Activated CD8-positive, alpha-beta memory T cell treated with anti-CD3 and anti-CD28 coated beads for 36 hours (primary cell): ENCODE measurements at regions not wholly inside any gene's neighbourhood (a gene's known extent, or its start where the extent isn't known, plus 50 kb on each side); places are given as distances from the start of the nearest gene placed in this dataset.
"Not testable (repeated sequence)": the region's sequence is repeated elsewhere in the genome, so short reads cannot be mapped to it uniquely, and the experiment has no call there.

Experiments
- CTCF ChIA-PET: fragments of 350-600 bp; sonication (Branson Sonifier 250); formaldehyde crosslinking; loops from one replicate; lab custom pipeline; 2021; ENCODE audit warnings: antibody characterized with exemption; lab: Charles Lee
- POLR2A ChIA-PET: fragments of 350-600 bp; sonication (Branson Sonifier 250); formaldehyde crosslinking; loops from one replicate; lab custom pipeline; 2021; ENCODE audit warnings: antibody characterized with exemption; lab: Charles Lee

DNA sequence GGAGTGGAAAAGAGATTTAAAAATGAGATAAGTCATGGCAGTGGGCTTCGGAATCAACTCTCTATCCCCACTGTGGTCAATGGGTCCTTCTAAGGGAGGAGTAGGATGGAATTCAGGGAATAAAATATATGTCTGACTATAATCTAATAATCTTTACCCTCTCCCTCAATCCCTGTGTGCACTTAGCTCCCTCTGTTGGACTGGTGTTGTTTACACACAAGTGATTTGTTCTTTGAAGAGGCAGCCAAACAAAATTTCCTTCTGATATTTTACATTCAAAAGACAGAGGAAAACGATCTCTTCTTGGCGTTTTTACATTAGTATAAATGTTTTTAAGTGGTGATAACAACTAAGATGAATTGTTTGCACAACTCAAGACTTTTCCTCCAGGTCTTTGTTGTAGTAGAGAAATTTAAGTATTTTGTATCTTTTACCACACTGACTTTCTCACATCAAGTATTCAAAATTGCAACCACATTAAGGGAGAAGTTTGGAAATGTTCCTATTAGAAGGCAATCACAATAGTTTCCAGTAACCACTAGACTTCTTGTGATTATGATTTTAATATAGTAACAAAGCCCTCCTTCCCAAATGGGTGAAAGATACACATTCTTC lies 317.8 kb downstream of the CENPW start:
- ChIA-PET CTCF (no interaction called here), POLR2A (no interaction called here)

DNA sequence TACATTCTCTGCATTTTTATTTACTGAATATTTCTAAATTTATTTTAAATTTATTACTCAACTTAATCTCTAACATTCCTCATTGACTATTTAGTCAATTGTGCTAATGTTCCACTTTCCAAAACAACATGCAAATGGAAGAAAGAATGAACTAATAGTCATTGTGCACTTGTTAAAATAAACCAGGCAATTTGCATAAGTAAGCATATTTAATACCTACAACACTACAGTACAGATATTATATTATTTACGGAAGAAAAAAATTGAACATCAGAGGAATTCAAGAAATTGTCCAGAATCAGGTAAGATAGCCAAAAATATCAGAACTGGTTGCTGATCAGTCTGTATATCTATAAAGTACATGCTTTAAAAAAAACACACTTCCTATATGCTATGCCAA lies 320.5 kb downstream of the CENPW start:
- POLR2A ChIA-PET, result no interaction called here
- CTCF ChIA-PET, result no interaction called here

GRCh38 chr6:126661646-126662045 lies 321.7 kb downstream of the CENPW start:
- ChIA-PET CTCF (no interaction called here), POLR2A (no interaction called here)

- ChIA-PET CTCF (no interaction called here), POLR2A (no interaction called here)
These were observed 323.1 kb downstream of the CENPW start for GRCh38 chr6:126662966-126663365.

GRCh38 chr6:126664271-126664670 lies 324.4 kb downstream of the CENPW start:
- POLR2A ChIA-PET, result no interaction called here

GRCh38 chr6:126665551-126665950 lies 325.6 kb downstream of the CENPW start:
- POLR2A ChIA-PET, result no interaction called here
- CTCF ChIA-PET, result no interaction called here

More at GRCh38 chr6:126664271-126664670, 324.4 kb downstream of the CENPW start:
- CTCF ChIA-PET, result no interaction called here

GRCh38 chr6:126667071-126667470 lies 327.2 kb downstream of the CENPW start:
- POLR2A ChIA-PET, result no interaction called here
- CTCF ChIA-PET, result no interaction called here

GRCh38 chr6:126667728-126668127 lies 327.8 kb downstream of the CENPW start:
- CTCF ChIA-PET, result no interaction called here
- POLR2A ChIA-PET, result no interaction called here

DNA sequence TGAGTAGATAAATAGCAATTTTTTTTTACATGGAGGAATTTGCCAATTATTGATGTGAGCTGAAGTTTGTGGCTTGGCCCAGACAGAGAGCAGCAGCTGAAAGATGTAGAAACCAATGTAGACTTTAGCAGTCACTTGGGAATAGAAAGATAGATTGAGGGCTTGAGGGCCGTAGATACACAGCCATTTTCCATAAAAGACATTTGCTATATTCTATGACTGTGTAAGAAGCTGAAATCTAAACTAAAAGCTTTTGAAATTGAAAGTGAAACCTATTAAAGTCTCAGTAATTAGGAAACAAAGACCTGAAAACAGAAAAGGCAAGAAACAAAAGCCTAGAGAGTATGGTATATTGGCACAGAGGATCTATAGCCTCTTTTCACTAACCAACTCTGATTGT lies 332.7 kb downstream of the CENPW start:
- POLR2A ChIA-PET, result no interaction called here
- CTCF ChIA-PET, result no interaction called here

- CTCF ChIA-PET, POLR2A ChIA-PET: not testable (repeated sequence)
These were observed 333.8 kb downstream of the CENPW start for GRCh38 chr6:126673749-126674148.

GRCh38 chr6:126682440-126682839 lies 342.5 kb downstream of the CENPW start:
- ChIA-PET CTCF (no interaction called here), POLR2A (no interaction called here)

GRCh38 chr6:126685182-126685581 lies 345.3 kb downstream of the CENPW start:
- CTCF ChIA-PET, result no interaction called here
- POLR2A ChIA-PET, result no interaction called here

- ChIA-PET CTCF (no interaction called here), POLR2A (no interaction called here)
These were observed 357.2 kb downstream of the CENPW start for GRCh38 chr6:126696921-126697693.

DNA sequence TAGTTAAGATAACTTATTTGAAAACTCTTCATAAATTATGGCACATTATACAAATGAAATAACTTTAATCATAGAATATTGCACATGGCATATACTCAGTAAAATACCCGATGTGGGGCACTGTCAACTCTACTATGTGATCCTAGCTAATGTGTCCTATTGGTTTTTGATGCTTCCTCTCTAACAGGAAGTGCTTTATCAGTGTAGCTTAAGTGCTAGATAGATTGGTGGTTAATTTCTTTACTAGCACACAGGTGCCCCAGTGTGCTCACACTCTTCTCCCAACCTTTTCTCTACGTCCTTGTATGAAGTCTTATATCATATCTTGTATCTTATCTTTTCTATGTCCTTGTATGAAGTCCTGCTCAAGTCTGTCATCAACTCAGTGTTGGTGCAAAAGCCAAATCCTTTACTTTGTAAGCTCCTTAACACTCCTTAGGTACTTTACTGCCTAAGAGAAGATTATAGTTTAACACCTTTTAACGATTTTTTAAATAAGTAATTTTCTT lies 358.9 kb downstream of the CENPW start:
- POLR2A ChIA-PET, result no interaction called here
- CTCF ChIA-PET, result no interaction called here

DNA sequence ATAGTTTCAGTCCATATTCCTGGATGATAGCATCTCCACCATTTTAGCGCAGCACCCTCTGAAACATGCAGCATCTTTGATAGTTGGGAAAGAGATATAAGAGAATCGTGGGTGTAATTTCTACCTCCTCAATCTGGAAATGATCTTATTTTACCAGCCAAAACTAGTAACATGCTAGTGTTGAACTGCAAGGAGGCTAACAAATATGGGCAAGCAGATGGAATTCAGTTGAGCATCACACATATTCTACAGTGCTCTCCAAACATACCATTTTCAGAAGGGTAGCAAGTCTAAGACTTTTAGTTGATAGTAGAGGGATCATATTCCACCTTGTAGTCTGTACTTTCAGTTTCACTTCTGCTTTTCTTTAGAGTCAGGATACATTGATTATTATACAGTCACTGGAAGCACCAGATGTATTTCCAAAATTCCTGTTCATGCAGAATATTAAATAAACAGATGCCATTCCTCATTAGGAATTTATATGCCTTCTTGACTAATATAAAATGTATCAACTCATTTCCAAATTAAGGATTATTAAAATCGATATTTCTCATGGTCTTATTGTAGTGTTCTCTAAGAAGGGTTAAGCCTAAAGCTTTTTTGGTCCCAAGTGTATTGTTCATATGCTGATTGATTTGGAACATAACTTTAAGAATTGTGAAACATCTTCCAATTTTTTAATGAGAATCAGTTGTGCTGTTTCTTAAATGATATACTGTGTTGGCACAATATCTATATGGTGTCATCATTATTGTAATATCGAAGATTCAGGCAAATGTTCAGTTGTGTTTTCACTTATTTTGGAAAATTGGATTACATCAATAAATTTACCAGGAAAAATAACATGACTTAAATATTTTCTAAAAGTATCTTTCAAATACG lies 362.0 kb downstream of the CENPW start:
- ChIA-PET POLR2A (no interaction called here), CTCF (no interaction called here)

- CTCF ChIA-PET, result no interaction called here
- POLR2A ChIA-PET, result no interaction called here
These were observed 376.1 kb downstream of the CENPW start for GRCh38 chr6:126716032-126716431.

- ChIA-PET POLR2A (no interaction called here), CTCF (no interaction called here)
These were observed 377.1 kb downstream of the CENPW start for GRCh38 chr6:126716826-126717509.

DNA sequence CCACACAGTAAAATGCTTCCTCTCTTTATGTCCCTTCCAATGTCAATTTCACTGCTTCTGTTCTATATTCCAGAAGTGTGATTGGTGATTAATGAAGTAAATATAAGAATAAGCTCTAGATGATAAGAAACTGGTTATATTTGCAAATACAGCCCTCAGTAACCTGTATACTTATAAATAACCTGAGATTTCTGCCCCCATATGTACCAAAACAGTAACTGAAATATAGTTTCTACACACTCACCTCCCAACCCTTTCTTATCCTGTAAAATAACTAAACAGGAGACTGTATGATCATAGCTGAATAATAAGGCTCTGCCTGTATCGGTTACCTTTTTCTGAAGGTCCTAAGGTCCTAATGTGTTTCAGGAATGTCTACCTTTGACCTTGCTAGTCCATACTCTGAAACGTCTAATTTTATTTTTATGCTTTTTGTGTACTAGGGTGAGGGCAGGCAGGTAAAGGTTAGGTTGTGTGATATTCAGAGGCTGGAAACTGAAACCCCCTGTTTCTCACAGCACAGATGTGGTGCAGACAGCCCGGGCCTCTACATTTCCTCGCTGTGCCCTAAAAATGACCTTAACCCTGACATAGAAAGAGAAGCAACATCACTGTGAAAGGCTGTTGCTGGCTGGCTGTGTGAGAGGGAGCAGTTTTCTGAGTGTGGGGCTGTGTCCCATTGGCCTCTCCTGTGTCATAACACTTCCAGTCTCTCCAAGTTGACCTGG lies 378.8 kb downstream of the CENPW start:
- CTCF ChIA-PET, result no interaction called here
- POLR2A ChIA-PET, result no interaction called here

DNA sequence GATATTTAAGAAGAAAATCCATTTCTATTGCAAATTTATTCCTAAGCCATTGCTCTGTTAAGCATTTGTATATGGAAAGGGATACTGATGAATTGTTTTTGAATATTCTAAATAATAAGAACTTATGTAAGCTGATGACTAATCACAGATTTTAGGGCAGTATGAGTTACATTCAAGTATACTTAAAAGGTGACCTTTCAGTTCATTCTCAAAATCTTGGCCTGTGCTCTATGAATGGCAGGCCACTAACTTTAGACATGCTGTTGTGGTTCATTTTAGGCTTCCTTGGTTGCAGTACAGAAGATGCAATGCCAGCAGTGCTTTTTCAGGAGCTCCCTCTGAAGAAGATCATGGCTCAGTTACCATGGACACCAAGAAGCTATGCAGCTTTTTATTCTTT lies 380.4 kb downstream of the CENPW start:
- ChIA-PET POLR2A (no interaction called here), CTCF (no interaction called here)
